ENCODE measurements at regions not wholly inside any gene's neighbourhood (a gene's known extent, or its start where the extent isn't known, plus 50 kb on each side); places are given as distances from the start of the nearest gene placed in this dataset.

DNA sequence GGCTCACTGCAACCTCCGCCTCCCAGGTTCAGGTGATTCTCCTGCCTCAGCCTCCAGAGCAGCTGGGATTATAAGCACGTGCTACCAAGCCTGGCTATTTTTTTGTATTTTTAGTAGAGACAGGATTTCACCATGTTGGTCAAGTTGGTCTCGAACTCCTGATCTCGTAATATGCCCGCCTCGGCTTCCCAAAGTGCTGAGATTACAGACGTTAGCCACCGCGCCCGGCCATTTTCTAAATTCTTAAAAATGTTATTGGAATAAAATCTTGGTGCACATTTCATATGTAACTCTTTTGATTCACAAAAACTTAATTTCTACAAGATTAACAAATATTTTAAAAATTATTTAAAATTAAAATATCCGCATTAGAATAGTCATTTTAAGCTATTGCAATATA is 1480.3 kb upstream of the SPRY2 start:
- H4K20me1 ChIP-seq (replicated peaks; ENCODE audit: insufficient read depth), result no peaks in the 10 kb centered on the region
- no peak for TF ChIP-seq EZH2 (IDR thresholded peaks at IDR 0.05; ENCODE audit: low read depth, unreplicated experiment)
- TF ChIP-seq, protein P1, sequence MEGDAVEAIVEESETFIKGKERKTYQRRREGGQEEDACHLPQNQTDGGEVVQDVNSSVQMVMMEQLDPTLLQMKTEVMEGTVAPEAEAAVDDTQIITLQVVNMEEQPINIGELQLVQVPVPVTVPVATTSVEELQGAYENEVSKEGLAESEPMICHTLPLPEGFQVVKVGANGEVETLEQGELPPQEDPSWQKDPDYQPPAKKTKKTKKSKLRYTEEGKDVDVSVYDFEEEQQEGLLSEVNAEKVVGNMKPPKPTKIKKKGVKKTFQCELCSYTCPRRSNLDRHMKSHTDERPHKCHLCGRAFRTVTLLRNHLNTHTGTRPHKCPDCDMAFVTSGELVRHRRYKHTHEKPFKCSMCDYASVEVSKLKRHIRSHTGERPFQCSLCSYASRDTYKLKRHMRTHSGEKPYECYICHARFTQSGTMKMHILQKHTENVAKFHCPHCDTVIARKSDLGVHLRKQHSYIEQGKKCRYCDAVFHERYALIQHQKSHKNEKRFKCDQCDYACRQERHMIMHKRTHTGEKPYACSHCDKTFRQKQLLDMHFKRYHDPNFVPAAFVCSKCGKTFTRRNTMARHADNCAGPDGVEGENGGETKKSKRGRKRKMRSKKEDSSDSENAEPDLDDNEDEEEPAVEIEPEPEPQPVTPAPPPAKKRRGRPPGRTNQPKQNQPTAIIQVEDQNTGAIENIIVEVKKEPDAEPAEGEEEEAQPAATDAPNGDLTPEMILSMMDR (conservative IDR thresholded peaks at IDR 0.05; ENCODE audit: low read depth in 2 of 2), result no peak
- TF ChIP-seq POLR2AphosphoS5 (IDR thresholded peaks at IDR 0.05; ENCODE audit: low read depth), result no peak
- TF ChIP-seq NANOG (IDR thresholded peaks at IDR 0.05; ENCODE audit: borderline replicate concordance), result no peak
- TF ChIP-seq, protein P2, sequence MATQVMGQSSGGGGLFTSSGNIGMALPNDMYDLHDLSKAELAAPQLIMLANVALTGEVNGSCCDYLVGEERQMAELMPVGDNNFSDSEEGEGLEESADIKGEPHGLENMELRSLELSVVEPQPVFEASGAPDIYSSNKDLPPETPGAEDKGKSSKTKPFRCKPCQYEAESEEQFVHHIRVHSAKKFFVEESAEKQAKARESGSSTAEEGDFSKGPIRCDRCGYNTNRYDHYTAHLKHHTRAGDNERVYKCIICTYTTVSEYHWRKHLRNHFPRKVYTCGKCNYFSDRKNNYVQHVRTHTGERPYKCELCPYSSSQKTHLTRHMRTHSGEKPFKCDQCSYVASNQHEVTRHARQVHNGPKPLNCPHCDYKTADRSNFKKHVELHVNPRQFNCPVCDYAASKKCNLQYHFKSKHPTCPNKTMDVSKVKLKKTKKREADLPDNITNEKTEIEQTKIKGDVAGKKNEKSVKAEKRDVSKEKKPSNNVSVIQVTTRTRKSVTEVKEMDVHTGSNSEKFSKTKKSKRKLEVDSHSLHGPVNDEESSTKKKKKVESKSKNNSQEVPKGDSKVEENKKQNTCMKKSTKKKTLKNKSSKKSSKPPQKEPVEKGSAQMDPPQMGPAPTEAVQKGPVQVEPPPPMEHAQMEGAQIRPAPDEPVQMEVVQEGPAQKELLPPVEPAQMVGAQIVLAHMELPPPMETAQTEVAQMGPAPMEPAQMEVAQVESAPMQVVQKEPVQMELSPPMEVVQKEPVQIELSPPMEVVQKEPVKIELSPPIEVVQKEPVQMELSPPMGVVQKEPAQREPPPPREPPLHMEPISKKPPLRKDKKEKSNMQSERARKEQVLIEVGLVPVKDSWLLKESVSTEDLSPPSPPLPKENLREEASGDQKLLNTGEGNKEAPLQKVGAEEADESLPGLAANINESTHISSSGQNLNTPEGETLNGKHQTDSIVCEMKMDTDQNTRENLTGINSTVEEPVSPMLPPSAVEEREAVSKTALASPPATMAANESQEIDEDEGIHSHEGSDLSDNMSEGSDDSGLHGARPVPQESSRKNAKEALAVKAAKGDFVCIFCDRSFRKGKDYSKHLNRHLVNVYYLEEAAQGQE (IDR thresholded peaks at IDR 0.05; ENCODE audit: unreplicated experiment), result no peak

DNA sequence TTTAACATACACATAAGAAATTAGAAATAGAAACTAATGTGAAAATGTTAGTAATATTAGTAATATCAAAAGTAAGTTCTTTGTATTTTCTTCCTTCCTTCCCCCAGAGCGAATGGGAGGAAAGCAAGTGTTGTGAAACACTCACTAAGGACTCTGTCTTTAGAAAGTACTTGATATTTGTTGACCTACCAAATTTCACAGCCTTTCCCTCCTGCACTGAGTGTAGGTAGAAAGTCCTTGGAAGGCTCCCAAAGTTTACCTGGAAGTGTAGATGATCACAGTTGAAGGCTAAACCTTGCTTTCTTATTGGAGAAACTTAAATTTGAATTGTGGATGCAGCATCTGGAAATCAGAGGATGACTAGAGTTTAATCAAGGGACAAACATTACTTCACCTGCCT is 1459.5 kb upstream of the SPRY2 start:
- no peaks in the 10 kb centered on the region for H3K79me2 ChIP-seq (replicated peaks; ENCODE audit: insufficient read depth)
- Mint-ChIP-seq H3K4me3 (no peak overlapping the region), H3K27ac (no peak overlapping the region), H3K27me3 (ENCODE audit: insufficient read depth, low read depth, poor library complexity) (no peaks in the 10 kb centered on the region), H3K36me3 (ENCODE audit: low read depth) (no peaks in the 10 kb centered on the region), H3K9me3 (no peaks in the 10 kb centered on the region), H3K4me1 (peaks cover 4% of the 10 kb centered on the region; the same call in 2 of the 3 replicates)
- no peak overlapping the region for H3K27ac ChIP-seq (ENCODE audit: low read depth)
- no peaks in the 10 kb centered on the region for H3K27me3 ChIP-seq (ENCODE audit: insufficient read depth)
- no peaks in the 10 kb centered on the region for H3K9me2 ChIP-seq (ENCODE audit: insufficient read depth)
- H2AFZ ChIP-seq, result peak overlapping the region; percentile 38; the same call in 1 of the 2 replicates
- TF ChIP-seq, protein P2 (IDR thresholded peaks at IDR 0.05; ENCODE audit: unreplicated experiment), result no peak
- TF ChIP-seq EZH2 (IDR thresholded peaks at IDR 0.05; ENCODE audit: low read depth, unreplicated experiment) (no peak), CREB1 (CRISPR knock-in tag; IDR thresholded peaks at IDR 0.05; ENCODE audit: low read depth) (no peak)
- H3K36me3 ChIP-seq (ENCODE audit: insufficient read depth), result no peaks in the 10 kb centered on the region
- no peak for DNase-seq (ENCODE audit: low spot score)
- no peak for ATAC-seq
- H3K4me1 ChIP-seq (ENCODE audit: insufficient read depth), result peaks cover 10% of the 10 kb centered on the region; the same call in 1 of the 2 replicates
- H3K4me3 ChIP-seq, result no peak overlapping the region
- H3F3A ChIP-seq (replicated peaks; ENCODE audit: low read depth), result no peaks in the 10 kb centered on the region
- H3K4me2 ChIP-seq, result no peak overlapping the region
- H4K20me1 ChIP-seq (replicated peaks; ENCODE audit: insufficient read depth), result no peaks in the 10 kb centered on the region

More for the DNA sequence above, 1480.3 kb upstream of the SPRY2 start:
- H3K27me3 ChIP-seq (ENCODE audit: insufficient read depth), result no peaks in the 10 kb centered on the region
- H3K4me1 Mint-ChIP-seq, result no peaks in the 10 kb centered on the region
- H3K27ac Mint-ChIP-seq, result no peak overlapping the region
- peaks cover 4% of the 10 kb centered on the region for H3K27me3 Mint-ChIP-seq (ENCODE audit: insufficient read depth, low read depth, poor library complexity)
- no peaks in the 10 kb centered on the region for H3K36me3 ChIP-seq (ENCODE audit: insufficient read depth)
- H3K4me2 ChIP-seq, result no peak overlapping the region
- no peak overlapping the region for H3K4me3 ChIP-seq
- H3K4me3 Mint-ChIP-seq, result no peak overlapping the region
- no peaks in the 10 kb centered on the region for H3K4me1 ChIP-seq (ENCODE audit: insufficient read depth)
- DNase-seq (ENCODE audit: low spot score) (no peak), ATAC-seq (no peak)
- H3K27ac ChIP-seq (ENCODE audit: low read depth), result no peak overlapping the region
- H3K36me3 Mint-ChIP-seq (ENCODE audit: low read depth), result peaks cover 2% of the 10 kb centered on the region; the same call in 2 of the 3 replicates
- H3K79me2 ChIP-seq (replicated peaks; ENCODE audit: insufficient read depth), result no peaks in the 10 kb centered on the region
- H3K9me2 ChIP-seq (ENCODE audit: insufficient read depth), result no peaks in the 10 kb centered on the region
- H2AFZ ChIP-seq, result no peak overlapping the region
- peaks cover 9% of the 10 kb centered on the region; the same call in 2 of the 3 replicates for H3K9me3 Mint-ChIP-seq
- no peaks in the 10 kb centered on the region for H3F3A ChIP-seq (replicated peaks; ENCODE audit: low read depth)
